Breast epithelium (tissue), 4 donors: ENCODE measurements at regions not wholly inside any gene's neighbourhood (a gene's known extent, or its start where the extent isn't known, plus 50 kb on each side); places are given as distances from the start of the nearest gene placed in this dataset.

ENCODE experiments used
- DNase-seq, 2 donors: peaks; one replicate each; pipeline ENCODE4 v3.0.0-alpha.2; 2019; ENCODE audit warnings: low spot score in 2 of 2
- H3K27ac ChIP-seq, 2 donors: fragments of 200-600 bp; sonication (generic) in 1 of 2; one replicate each; pipeline ENCODE4 v1.5.1; 2016 to 2019; ENCODE audit warnings: mild to moderate bottlenecking in 1 of 2
- H3K27me3 ChIP-seq, 2 donors: fragments of 200-600 bp; sonication (generic) in 1 of 2; one replicate each; pipeline versions ENCODE4 v1.5.1 to v1.6.0; 2017 to 2019; ENCODE audit warnings: control low read depth in 1 of 2, mild to moderate bottlenecking in 1 of 2
- H3K36me3 ChIP-seq: fragments of 200-600 bp; one replicate; pipeline ENCODE4 v1.5.1; 2019
- H3K4me1 ChIP-seq, 2 donors: fragments of 200-600 bp; sonication (generic); one replicate each; pipeline ENCODE4 v1.5.1; 2016 to 2019; ENCODE audit warnings: control low read depth in 1 of 2
- H3K4me3 ChIP-seq, 3 donors: fragments of 200-600 bp; sonication (generic); 1 replicate in 2 of 3; 2 replicates in 1 of 3; pipeline ENCODE4 v1.5.1; 2016 to 2019; ENCODE audit warnings: mild to moderate bottlenecking in 3 of 3, moderate library complexity in 2 of 3
- H3K9me3 ChIP-seq, 2 donors: fragments of 200-600 bp; sonication (generic) in 1 of 2; one replicate each; pipeline ENCODE4 v1.5.1; 2016 to 2019; ENCODE audit warnings: control low read depth in 1 of 2
- POLR2A ChIP-seq: fragments of 450-650 bp; IDR thresholded peaks from one replicate; pipeline ENCODE4 v1.6.1; 2016; ENCODE audit warnings: antibody characterized with exemption, mild to moderate bottlenecking, moderate library complexity
- POLR2AphosphoS5 ChIP-seq, 3 donors: sonication (generic); formaldehyde crosslinking; IDR thresholded peaks; one replicate each; pipeline ENCODE4 v1.6.1; 2017; ENCODE audit warnings: antibody characterized with exemption in 3 of 3
- intact Hi-C: fragments of 100-400 bp; cut with DNase I; formaldehyde crosslinking; loops from one replicate; pipeline ENCODE4 v1.15.1; 2023; ENCODE audit warnings: low total_unique reads
- TF ChIP-seq, protein P1 (sequence below), 3 donors: fragments of 450-650 bp; IDR thresholded peaks; one replicate each; pipeline ENCODE4 v1.5.1; 2016 to 2017; ENCODE audit warnings: antibody characterized with exemption in 3 of 3, mild to moderate bottlenecking in 3 of 3, moderate library complexity in 3 of 3

- TF ChIP-seq POLR2AphosphoS5 (IDR thresholded peaks at IDR 0.05): no peak
- TF ChIP-seq, protein P1, sequence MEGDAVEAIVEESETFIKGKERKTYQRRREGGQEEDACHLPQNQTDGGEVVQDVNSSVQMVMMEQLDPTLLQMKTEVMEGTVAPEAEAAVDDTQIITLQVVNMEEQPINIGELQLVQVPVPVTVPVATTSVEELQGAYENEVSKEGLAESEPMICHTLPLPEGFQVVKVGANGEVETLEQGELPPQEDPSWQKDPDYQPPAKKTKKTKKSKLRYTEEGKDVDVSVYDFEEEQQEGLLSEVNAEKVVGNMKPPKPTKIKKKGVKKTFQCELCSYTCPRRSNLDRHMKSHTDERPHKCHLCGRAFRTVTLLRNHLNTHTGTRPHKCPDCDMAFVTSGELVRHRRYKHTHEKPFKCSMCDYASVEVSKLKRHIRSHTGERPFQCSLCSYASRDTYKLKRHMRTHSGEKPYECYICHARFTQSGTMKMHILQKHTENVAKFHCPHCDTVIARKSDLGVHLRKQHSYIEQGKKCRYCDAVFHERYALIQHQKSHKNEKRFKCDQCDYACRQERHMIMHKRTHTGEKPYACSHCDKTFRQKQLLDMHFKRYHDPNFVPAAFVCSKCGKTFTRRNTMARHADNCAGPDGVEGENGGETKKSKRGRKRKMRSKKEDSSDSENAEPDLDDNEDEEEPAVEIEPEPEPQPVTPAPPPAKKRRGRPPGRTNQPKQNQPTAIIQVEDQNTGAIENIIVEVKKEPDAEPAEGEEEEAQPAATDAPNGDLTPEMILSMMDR (IDR thresholded peaks at IDR 0.05): no peak
- no peak for TF ChIP-seq POLR2A
- H3K4me1 ChIP-seq: no peaks in the 10 kb centered on the region
- no peak overlapping the region for H3K27ac ChIP-seq
- no peak for DNase-seq
- no peak overlapping the region for H3K4me3 ChIP-seq
- intact Hi-C loops: no loop called here
- no peaks in the 10 kb centered on the region for H3K27me3 ChIP-seq
- no peaks in the 10 kb centered on the region for H3K9me3 ChIP-seq
- H3K36me3 ChIP-seq: no peaks in the 10 kb centered on the region
These were observed 124.8 kb upstream of the ATP11B start for GRCh38 chr3:182668541-182668940.

GRCh38 chr3:182668974-182669373, 124.3 kb upstream of the ATP11B start:
- H3K36me3 ChIP-seq: no peaks in the 10 kb centered on the region
- no peaks in the 10 kb centered on the region for H3K9me3 ChIP-seq
- no peaks in the 10 kb centered on the region for H3K4me1 ChIP-seq
- intact Hi-C loops: no loop called here
- no peak for DNase-seq
- no peak overlapping the region for H3K4me3 ChIP-seq
- TF ChIP-seq, protein P1 (IDR thresholded peaks at IDR 0.05): no peak
- no peak for TF ChIP-seq POLR2AphosphoS5 (IDR thresholded peaks at IDR 0.05)
- no peak for TF ChIP-seq POLR2A
- no peak overlapping the region for H3K27ac ChIP-seq
- H3K27me3 ChIP-seq: no peaks in the 10 kb centered on the region

DNA sequence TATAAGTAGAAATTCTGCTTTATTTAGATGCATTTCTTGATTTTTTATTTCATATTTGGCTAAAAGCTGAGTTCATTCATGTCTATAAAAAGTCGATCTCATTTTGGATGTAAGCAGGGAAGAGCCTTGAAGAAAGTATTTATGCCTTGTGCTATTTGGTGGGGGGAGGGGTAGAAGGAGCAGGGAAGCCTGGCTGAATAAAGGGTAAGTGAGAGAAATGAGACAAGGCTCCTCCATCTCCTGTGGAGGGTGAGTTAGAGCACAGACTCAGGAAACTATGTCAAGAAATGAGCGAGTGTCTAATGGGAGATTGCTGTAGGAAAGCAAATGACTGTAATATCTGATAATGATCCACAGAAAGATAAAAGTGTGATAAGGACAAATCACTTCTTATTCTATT, 121.8 kb upstream of the ATP11B start:
- H3K4me3 ChIP-seq: no peak overlapping the region
- no peaks in the 10 kb centered on the region for H3K36me3 ChIP-seq
- no peaks in the 10 kb centered on the region for H3K4me1 ChIP-seq
- DNase-seq: no peak
- peaks cover 0 to 18% of the 10 kb centered on the region in 2 donors for H3K27me3 ChIP-seq
- TF ChIP-seq, protein P1 (IDR thresholded peaks at IDR 0.05): no peak
- TF ChIP-seq POLR2A: no peak
- TF ChIP-seq POLR2AphosphoS5 (IDR thresholded peaks at IDR 0.05): no peak
- intact Hi-C loops: no loop called here
- no peak overlapping the region for H3K27ac ChIP-seq
- no peaks in the 10 kb centered on the region for H3K9me3 ChIP-seq

GRCh38 chr3:182671942-182672341, 121.4 kb upstream of the ATP11B start:
- no peak for DNase-seq
- Histone ChIP-seq H3K27ac (no peak overlapping the region), H3K4me3 (no peak overlapping the region), H3K4me1 (no peaks in the 10 kb centered on the region), H3K36me3 (no peaks in the 10 kb centered on the region), H3K9me3 (no peaks in the 10 kb centered on the region), H3K27me3 (peaks cover 0 to 19% of the 10 kb centered on the region in 2 donors)
- TF ChIP-seq POLR2AphosphoS5 (IDR thresholded peaks at IDR 0.05) (no peak), POLR2A (no peak)
- TF ChIP-seq, protein P1 (IDR thresholded peaks at IDR 0.05): no peak
- intact Hi-C loops: no loop called here

GRCh38 chr3:182673336-182673735, 120.0 kb upstream of the ATP11B start:
- no peaks in the 10 kb centered on the region for H3K9me3 ChIP-seq
- intact Hi-C loops: no loop called here
- H3K4me1 ChIP-seq: no peaks in the 10 kb centered on the region
- no peaks in the 10 kb centered on the region for H3K36me3 ChIP-seq
- no peak overlapping the region for H3K4me3 ChIP-seq
- TF ChIP-seq, protein P1 (IDR thresholded peaks at IDR 0.05): no peak
- TF ChIP-seq POLR2A: no peak
- TF ChIP-seq POLR2AphosphoS5 (IDR thresholded peaks at IDR 0.05): no peak
- no peak overlapping the region for H3K27ac ChIP-seq
- H3K27me3 ChIP-seq: peaks cover 0 to 19% of the 10 kb centered on the region in 2 donors
- no peak for DNase-seq
